ENCODE measurements at regions not wholly inside any gene's neighbourhood (a gene's known extent, or its start where the extent isn't known, plus 50 kb on each side); places are given as distances from the start of the nearest gene placed in this dataset.

DNA sequence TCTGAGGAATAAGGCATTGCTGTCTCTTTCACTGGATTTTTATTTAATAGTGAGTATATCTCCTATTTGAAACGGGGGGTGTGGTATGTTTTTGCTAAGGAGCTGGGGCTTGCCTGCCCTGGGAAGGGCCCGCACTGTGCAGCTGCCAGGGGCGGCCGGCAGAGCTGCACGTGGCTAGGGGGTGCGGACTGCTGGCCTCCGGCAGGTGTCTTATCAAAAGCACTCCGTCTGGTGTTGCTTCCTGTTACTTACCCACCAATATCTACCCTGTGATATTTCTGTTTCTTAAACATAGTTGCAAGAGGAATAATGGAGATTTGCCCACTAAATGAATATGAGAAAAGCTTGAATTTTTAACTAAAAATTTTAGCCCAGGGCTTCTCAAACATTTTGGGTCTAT, 232.0 kb downstream of the IRX1 start:
- Mint-ChIP-seq H3K27me3 (ENCODE audit: low read depth) (no peaks in the 10 kb centered on the region), H3K9me3 (no peaks in the 10 kb centered on the region), H3K27ac (ENCODE audit: unreplicated experiment) (no peak overlapping the region), H3K4me1 (peaks cover 11% of the 10 kb centered on the region), H3K4me3 (no peak overlapping the region), H3K36me3 (ENCODE audit: low read depth) (no peaks in the 10 kb centered on the region)
- TF ChIP-seq, protein P1, sequence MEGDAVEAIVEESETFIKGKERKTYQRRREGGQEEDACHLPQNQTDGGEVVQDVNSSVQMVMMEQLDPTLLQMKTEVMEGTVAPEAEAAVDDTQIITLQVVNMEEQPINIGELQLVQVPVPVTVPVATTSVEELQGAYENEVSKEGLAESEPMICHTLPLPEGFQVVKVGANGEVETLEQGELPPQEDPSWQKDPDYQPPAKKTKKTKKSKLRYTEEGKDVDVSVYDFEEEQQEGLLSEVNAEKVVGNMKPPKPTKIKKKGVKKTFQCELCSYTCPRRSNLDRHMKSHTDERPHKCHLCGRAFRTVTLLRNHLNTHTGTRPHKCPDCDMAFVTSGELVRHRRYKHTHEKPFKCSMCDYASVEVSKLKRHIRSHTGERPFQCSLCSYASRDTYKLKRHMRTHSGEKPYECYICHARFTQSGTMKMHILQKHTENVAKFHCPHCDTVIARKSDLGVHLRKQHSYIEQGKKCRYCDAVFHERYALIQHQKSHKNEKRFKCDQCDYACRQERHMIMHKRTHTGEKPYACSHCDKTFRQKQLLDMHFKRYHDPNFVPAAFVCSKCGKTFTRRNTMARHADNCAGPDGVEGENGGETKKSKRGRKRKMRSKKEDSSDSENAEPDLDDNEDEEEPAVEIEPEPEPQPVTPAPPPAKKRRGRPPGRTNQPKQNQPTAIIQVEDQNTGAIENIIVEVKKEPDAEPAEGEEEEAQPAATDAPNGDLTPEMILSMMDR (conservative IDR thresholded peaks at IDR 0.05), result no peak
- DNase-seq (ENCODE audit: low read depth, low spot score), result no peak

DNA sequence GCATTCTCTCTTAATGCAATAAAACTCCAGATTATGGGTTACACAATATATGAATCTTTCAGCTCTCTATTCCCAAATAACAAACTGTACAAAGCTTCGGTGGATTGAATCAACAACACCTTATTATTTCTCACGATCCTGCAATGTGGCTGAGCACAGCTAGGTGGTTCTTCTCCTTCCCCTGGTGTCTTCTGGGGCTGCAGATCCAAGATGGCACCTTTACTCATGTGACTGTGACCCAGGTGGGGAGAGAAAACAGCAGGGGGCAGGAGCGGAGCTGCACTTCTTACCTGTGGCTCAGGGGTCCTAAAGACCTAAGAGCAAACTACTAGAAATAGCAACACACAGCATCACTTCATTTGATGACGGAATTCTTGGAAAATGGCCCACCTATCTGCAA, 233.1 kb downstream of the IRX1 start:
- Mint-ChIP-seq H3K36me3 (ENCODE audit: low read depth) (no peaks in the 10 kb centered on the region), H3K27ac (ENCODE audit: unreplicated experiment) (no peak overlapping the region), H3K4me1 (peaks cover 11% of the 10 kb centered on the region), H3K4me3 (no peak overlapping the region), H3K27me3 (ENCODE audit: low read depth) (no peaks in the 10 kb centered on the region), H3K9me3 (no peaks in the 10 kb centered on the region)
- no peak for DNase-seq (ENCODE audit: low read depth, low spot score)
- TF ChIP-seq, protein P1 (conservative IDR thresholded peaks at IDR 0.05), result peak; percentile 19

DNA sequence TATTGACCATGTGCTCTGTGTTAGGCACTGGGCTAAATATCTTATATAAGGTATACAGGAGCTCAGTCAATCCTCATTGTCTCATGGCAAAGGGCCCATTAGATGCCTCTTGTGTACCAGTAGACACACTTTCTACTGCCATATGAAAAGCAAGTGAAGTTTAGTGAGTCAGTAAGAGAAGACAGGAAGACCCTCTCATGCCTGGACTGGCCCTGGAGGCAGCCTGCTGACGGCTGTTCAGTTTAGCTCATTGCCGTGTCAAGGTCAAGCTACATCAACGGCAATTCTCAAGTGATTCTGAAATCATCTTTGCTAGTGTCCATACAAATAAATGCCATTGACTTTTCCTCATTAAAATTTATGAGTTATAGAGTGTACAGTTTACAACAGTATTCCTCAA, 237.9 kb downstream of the IRX1 start:
- Mint-ChIP-seq H3K4me3 (no peak overlapping the region), H3K27me3 (ENCODE audit: low read depth) (no peaks in the 10 kb centered on the region), H3K36me3 (ENCODE audit: low read depth) (no peaks in the 10 kb centered on the region), H3K9me3 (peaks cover 2% of the 10 kb centered on the region), H3K27ac (ENCODE audit: unreplicated experiment) (no peak overlapping the region), H3K4me1 (no peaks in the 10 kb centered on the region)
- DNase-seq (ENCODE audit: low read depth, low spot score), result no peak
- TF ChIP-seq, protein P1 (conservative IDR thresholded peaks at IDR 0.05), result no peak

DNA sequence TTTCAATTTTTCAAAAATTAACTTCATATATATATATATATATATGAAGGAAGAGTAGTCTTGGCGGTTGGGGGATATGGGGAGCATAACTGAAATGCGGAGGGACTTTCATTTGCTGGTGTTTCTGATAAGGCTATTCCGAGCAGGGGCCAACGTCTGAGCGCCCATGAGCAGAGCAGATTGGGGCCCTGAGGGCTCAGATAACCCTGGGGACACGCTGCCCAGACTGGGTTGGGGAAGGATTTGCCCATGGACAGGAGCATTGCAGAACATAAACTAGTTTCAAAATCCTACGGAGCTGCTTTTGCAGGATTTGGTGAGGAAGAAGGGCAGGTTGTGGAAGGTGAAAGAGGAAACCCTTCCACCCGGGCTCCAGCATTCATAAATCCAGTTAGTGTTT, 240.2 kb downstream of the IRX1 start:
- peaks cover 2% of the 10 kb centered on the region for H3K9me3 Mint-ChIP-seq
- H3K36me3 Mint-ChIP-seq (ENCODE audit: low read depth), result no peaks in the 10 kb centered on the region
- H3K4me3 Mint-ChIP-seq, result no peak overlapping the region
- no peak overlapping the region for H3K27ac Mint-ChIP-seq (ENCODE audit: unreplicated experiment)
- no peaks in the 10 kb centered on the region for H3K4me1 Mint-ChIP-seq
- DNase-seq (ENCODE audit: low read depth, low spot score), result no peak
- H3K27me3 Mint-ChIP-seq (ENCODE audit: low read depth), result no peaks in the 10 kb centered on the region
- TF ChIP-seq, protein P1 (conservative IDR thresholded peaks at IDR 0.05), result no peak

DNA sequence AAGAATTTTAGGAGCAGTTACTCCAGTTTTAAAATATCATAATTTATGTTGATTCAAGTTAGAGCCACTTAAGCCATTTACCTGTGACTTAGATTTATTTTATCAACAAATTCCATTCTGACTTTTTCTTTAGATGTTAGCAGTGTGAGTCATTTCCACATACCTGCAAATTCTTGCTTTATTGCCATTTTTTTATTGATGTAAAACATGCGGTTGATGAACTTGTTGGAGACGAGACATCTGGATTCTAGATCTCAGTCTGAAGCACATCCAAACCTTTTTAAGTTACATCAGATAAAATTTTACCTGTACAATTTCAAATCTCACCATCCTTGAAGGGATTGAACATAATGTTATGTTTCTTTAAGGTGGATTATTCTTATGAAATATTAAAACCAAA, 240.9 kb downstream of the IRX1 start:
- no peak for DNase-seq (ENCODE audit: low read depth, low spot score)
- Mint-ChIP-seq H3K36me3 (ENCODE audit: low read depth) (no peaks in the 10 kb centered on the region), H3K9me3 (peaks cover 2% of the 10 kb centered on the region), H3K4me3 (no peak overlapping the region), H3K27ac (ENCODE audit: unreplicated experiment) (no peak overlapping the region), H3K27me3 (ENCODE audit: low read depth) (no peaks in the 10 kb centered on the region), H3K4me1 (no peaks in the 10 kb centered on the region)
- TF ChIP-seq, protein P1 (conservative IDR thresholded peaks at IDR 0.05), result no peak

DNA sequence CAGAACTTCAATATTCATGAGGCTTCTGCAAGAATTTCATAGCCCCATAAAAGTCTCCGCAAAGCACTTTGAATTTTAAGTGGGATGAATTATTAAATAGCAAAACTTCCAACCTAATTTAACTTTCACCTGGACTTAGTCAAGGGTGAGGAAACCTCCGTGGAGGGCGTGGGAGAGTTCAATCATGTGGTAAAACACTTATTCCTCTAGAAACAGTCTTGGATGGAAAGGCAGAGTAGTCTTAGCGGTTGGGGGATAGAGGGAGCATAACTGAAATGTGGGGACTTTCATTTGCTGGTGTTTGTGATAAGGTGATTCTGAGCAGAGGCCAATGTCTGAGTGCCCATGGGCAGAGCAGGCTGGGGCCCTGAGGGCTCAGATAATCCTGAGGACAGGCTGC, 241.9 kb downstream of the IRX1 start:
- Mint-ChIP-seq H3K36me3 (ENCODE audit: low read depth) (no peaks in the 10 kb centered on the region), H3K4me3 (no peak overlapping the region), H3K4me1 (no peaks in the 10 kb centered on the region), H3K27me3 (ENCODE audit: low read depth) (no peaks in the 10 kb centered on the region), H3K9me3 (peaks cover 2% of the 10 kb centered on the region), H3K27ac (ENCODE audit: unreplicated experiment) (no peak overlapping the region)
- TF ChIP-seq, protein P1 (conservative IDR thresholded peaks at IDR 0.05), result no peak
- DNase-seq (ENCODE audit: low read depth, low spot score), result no peak

Data from neural crest cell (in vitro differentiated cells).